CD4-positive, alpha-beta T cell (primary cell): ENCODE measurements at regions not wholly inside any gene's neighbourhood (a gene's known extent, or its start where the extent isn't known, plus 50 kb on each side); places are given as distances from the start of the nearest gene placed in this dataset.

Source experiments
- ATAC-seq: fragments of 200-7000 bp; cut with Tn5 transposase; one replicate; pipeline ENCODE4 v1.10.0; 2022; ENCODE audit warnings: mild to moderate bottlenecking; ENCODE audit not compliant: poor library complexity
- CTCF ChIA-PET: fragments of 350-600 bp; sonication (Branson Sonifier 250); formaldehyde crosslinking; loops from one replicate; lab custom pipeline; 2021; ENCODE audit warnings: antibody characterized with exemption, inconsistent platforms; lab: Charles Lee
- POLR2A ChIA-PET: fragments of 350-600 bp; sonication (Branson Sonifier 250); formaldehyde crosslinking; loops from one replicate; lab custom pipeline; 2021; ENCODE audit warnings: antibody characterized with exemption, inconsistent platforms; lab: Charles Lee
- DNase-seq, 14 experiments: peaks; one replicate each; pipeline ENCODE4 v3.0.0-alpha.2; 2013 to 2020; ENCODE audit warnings: mixed read lengths in 2 of 14
- H3K27ac ChIP-seq, 2 donors: one replicate each; pipeline versions ENCODE4 v1.5.1 to v1.7.0; 2013; ENCODE audit warnings: low read length in 2 of 2, low read depth in 1 of 2, mild to moderate bottlenecking in 1 of 2
- H3K27me3 ChIP-seq, 2 experiments: 1 replicate in 1 of 2; 2 replicates in 1 of 2; pipeline versions ENCODE4 v1.6.1 to v1.7.0; 2013; ENCODE audit warnings: low read length in 2 of 2, control low read depth in 1 of 2, mild to moderate bottlenecking in 1 of 2, moderate library complexity in 1 of 2; ENCODE audit not compliant: insufficient read depth in 2 of 2, control insufficient read depth in 1 of 2
- H3K36me3 ChIP-seq: one replicate; pipeline ENCODE4 v1.6.1; 2013; ENCODE audit warnings: low read length, control low read depth; ENCODE audit not compliant: insufficient read depth
- H3K4me1 ChIP-seq: one replicate; pipeline ENCODE4 v1.6.1; 2013; ENCODE audit warnings: low read length, control low read depth; ENCODE audit not compliant: insufficient read depth
- H3K4me3 ChIP-seq: one replicate; pipeline ENCODE4 v1.5.1; 2013; ENCODE audit warnings: mild to moderate bottlenecking, low read length, moderate library complexity
- H3K9me3 ChIP-seq, 2 experiments: 1 replicate in 1 of 2; 2 replicates in 1 of 2; pipeline versions ENCODE4 v1.6.1 to v1.7.0; 2013; ENCODE audit warnings: low read length in 2 of 2, mild to moderate bottlenecking in 2 of 2, control low read depth in 1 of 2, moderate library complexity in 1 of 2; ENCODE audit not compliant: control insufficient read depth in 1 of 2, insufficient read depth in 1 of 2
- H3K27ac Mint-ChIP-seq: one replicate; pipeline ENCODE4 v1.8.0; 2020; ENCODE audit warnings: mixed read lengths
- H3K27me3 Mint-ChIP-seq: one replicate; pipeline ENCODE4 v1.8.0; 2021; ENCODE audit warnings: mixed read lengths
- H3K36me3 Mint-ChIP-seq: one replicate; pipeline ENCODE4 v1.8.0; 2021; ENCODE audit warnings: low read depth, mixed read lengths
- H3K4me1 Mint-ChIP-seq: one replicate; pipeline ENCODE4 v1.8.0; 2021; ENCODE audit warnings: low read depth, mixed read lengths
- H3K4me3 Mint-ChIP-seq: one replicate; pipeline ENCODE4 v1.8.0; 2020; ENCODE audit warnings: mild to moderate bottlenecking, mixed read lengths
- H3K9me3 Mint-ChIP-seq: one replicate; pipeline ENCODE4 v1.8.0; 2020; ENCODE audit warnings: mixed read lengths
- intact Hi-C, 2 experiments: fragments of 100-400 bp; cut with DNase I in 1 of 2; cut with micrococcal nuclease in 1 of 2; formaldehyde crosslinking; loops; one replicate each; pipeline versions ENCODE4 v1.15.1 to v1.9.0; 2023 to 2025; cut with DNase I, micrococcal nuclease
- TF ChIP-seq, protein P1 (sequence below): fragments of 200-600 bp; IDR thresholded peaks from one replicate; pipeline ENCODE4 v1.8.0; 2022; ENCODE audit warnings: antibody characterized with exemption, mild to moderate bottlenecking

GRCh38 chr5:114308017-114308416 lies 53.9 kb upstream of the KCNN2 start:
- ATAC-seq = no peak
- H3K4me3 Mint-ChIP-seq = no peak overlapping the region
- no peaks in the 10 kb centered on the region for H3K9me3 Mint-ChIP-seq
- no peaks in the 10 kb centered on the region for H3K9me3 ChIP-seq
- H3K27ac Mint-ChIP-seq = no peak overlapping the region
- H3K36me3 Mint-ChIP-seq = no peaks in the 10 kb centered on the region
- no peaks in the 10 kb centered on the region for H3K27me3 Mint-ChIP-seq
- intact Hi-C loops = no loop called here
- ChIA-PET POLR2A (no interaction called here), CTCF (no interaction called here)
- no peak for DNase-seq
- H3K27ac ChIP-seq = no peak overlapping the region
- TF ChIP-seq, protein P1, sequence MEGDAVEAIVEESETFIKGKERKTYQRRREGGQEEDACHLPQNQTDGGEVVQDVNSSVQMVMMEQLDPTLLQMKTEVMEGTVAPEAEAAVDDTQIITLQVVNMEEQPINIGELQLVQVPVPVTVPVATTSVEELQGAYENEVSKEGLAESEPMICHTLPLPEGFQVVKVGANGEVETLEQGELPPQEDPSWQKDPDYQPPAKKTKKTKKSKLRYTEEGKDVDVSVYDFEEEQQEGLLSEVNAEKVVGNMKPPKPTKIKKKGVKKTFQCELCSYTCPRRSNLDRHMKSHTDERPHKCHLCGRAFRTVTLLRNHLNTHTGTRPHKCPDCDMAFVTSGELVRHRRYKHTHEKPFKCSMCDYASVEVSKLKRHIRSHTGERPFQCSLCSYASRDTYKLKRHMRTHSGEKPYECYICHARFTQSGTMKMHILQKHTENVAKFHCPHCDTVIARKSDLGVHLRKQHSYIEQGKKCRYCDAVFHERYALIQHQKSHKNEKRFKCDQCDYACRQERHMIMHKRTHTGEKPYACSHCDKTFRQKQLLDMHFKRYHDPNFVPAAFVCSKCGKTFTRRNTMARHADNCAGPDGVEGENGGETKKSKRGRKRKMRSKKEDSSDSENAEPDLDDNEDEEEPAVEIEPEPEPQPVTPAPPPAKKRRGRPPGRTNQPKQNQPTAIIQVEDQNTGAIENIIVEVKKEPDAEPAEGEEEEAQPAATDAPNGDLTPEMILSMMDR = no peak
- H3K4me1 ChIP-seq = no peaks in the 10 kb centered on the region
- H3K36me3 ChIP-seq = no peaks in the 10 kb centered on the region
- H3K27me3 ChIP-seq = no peaks in the 10 kb centered on the region
- H3K4me3 ChIP-seq = no peak overlapping the region
- H3K4me1 Mint-ChIP-seq = no peaks in the 10 kb centered on the region

GRCh38 chr5:114308508-114308907 lies 53.4 kb upstream of the KCNN2 start:
- no peak for DNase-seq
- no peak for ATAC-seq
- Histone ChIP-seq H3K27ac (no peak overlapping the region), H3K4me1 (no peaks in the 10 kb centered on the region), H3K27me3 (no peaks in the 10 kb centered on the region), H3K36me3 (no peaks in the 10 kb centered on the region), H3K9me3 (no peaks in the 10 kb centered on the region), H3K4me3 (no peak overlapping the region)
- intact Hi-C loops = no loop called here
- Mint-ChIP-seq H3K36me3 (no peaks in the 10 kb centered on the region), H3K27ac (no peak overlapping the region), H3K4me3 (no peak overlapping the region), H3K9me3 (no peaks in the 10 kb centered on the region), H3K27me3 (no peaks in the 10 kb centered on the region), H3K4me1 (no peaks in the 10 kb centered on the region)
- TF ChIP-seq, protein P1 = no peak
- ChIA-PET CTCF (no interaction called here), POLR2A (no interaction called here)

GRCh38 chr5:114310666-114311065 lies 51.2 kb upstream of the KCNN2 start:
- DNase-seq (no peak), ATAC-seq (no peak)
- H3K4me1 Mint-ChIP-seq = no peaks in the 10 kb centered on the region
- no peaks in the 10 kb centered on the region for H3K4me1 ChIP-seq
- intact Hi-C loops = no loop called here
- H3K27me3 Mint-ChIP-seq = no peaks in the 10 kb centered on the region
- H3K36me3 Mint-ChIP-seq = no peaks in the 10 kb centered on the region
- H3K27ac ChIP-seq = no peak overlapping the region
- H3K27ac Mint-ChIP-seq = no peak overlapping the region
- no peaks in the 10 kb centered on the region for H3K9me3 ChIP-seq
- POLR2A ChIA-PET = no interaction called here
- CTCF ChIA-PET = no interaction called here
- no peak overlapping the region for H3K4me3 Mint-ChIP-seq
- H3K9me3 Mint-ChIP-seq = no peaks in the 10 kb centered on the region
- H3K27me3 ChIP-seq = no peaks in the 10 kb centered on the region
- TF ChIP-seq, protein P1 = no peak
- no peak overlapping the region for H3K4me3 ChIP-seq
- no peaks in the 10 kb centered on the region for H3K36me3 ChIP-seq
